Smooth muscle cell (in vitro differentiated cells): ENCODE measurements at regions not wholly inside any gene's neighbourhood (a gene's known extent, or its start where the extent isn't known, plus 50 kb on each side); places are given as distances from the start of the nearest gene placed in this dataset.

ENCODE experiments used
- DNase-seq: peaks from one replicate; lab custom pipeline; 2025; ENCODE audit not compliant: unreplicated experiment; lab: John Stamatoyannopoulos, UW
- H2AFZ ChIP-seq: fragments of 200-600 bp; sonication (generic); 2 replicates; pipeline ENCODE4 v1.6.0; 2016; ENCODE audit warnings: antibody characterized with exemption, low read depth, mild to moderate bottlenecking
- H3F3A ChIP-seq: fragments of 200-600 bp; sonication (generic); 2 replicates; pipeline ENCODE4 v1.6.0; 2017; ENCODE audit warnings: antibody characterized with exemption, low read depth
- H3K27ac ChIP-seq: fragments of 200-600 bp; sonication (generic); 2 replicates; pipeline ENCODE4 v1.5.1; 2016; ENCODE audit warnings: low read depth, mild to moderate bottlenecking
- H3K27me3 ChIP-seq: fragments of 200-600 bp; sonication (generic); 2 replicates; pipeline ENCODE4 v1.6.1; 2016; ENCODE audit warnings: low read depth, mild to moderate bottlenecking
- H3K36me3 ChIP-seq: fragments of 200-600 bp; sonication (generic); 2 replicates; pipeline ENCODE4 v1.5.1; 2016; ENCODE audit warnings: low read depth
- H3K4me1 ChIP-seq: fragments of 200-600 bp; sonication (generic); 2 replicates; pipeline ENCODE4 v1.5.1; 2016; ENCODE audit warnings: low read depth
- H3K4me2 ChIP-seq: fragments of 200-600 bp; sonication (generic); 2 replicates; pipeline ENCODE4 v1.6.0; 2016; ENCODE audit warnings: mild to moderate bottlenecking
- H3K4me3 ChIP-seq: fragments of 200-600 bp; sonication (generic); 2 replicates; pipeline ENCODE4 v1.5.1; 2016; ENCODE audit warnings: mild to moderate bottlenecking
- H3K79me2 ChIP-seq: fragments of 200-600 bp; sonication (generic); 2 replicates; pipeline ENCODE4 v1.6.0; 2016; ENCODE audit warnings: low read depth, mild to moderate bottlenecking
- H3K9ac ChIP-seq: fragments of 200-600 bp; sonication (generic); 2 replicates; pipeline ENCODE4 v1.6.0; 2016; ENCODE audit warnings: low read depth
- H3K9me3 ChIP-seq: fragments of 200-600 bp; sonication (generic); replicated peaks from 2 replicates; pipeline ENCODE4 v1.5.1; 2016; ENCODE audit warnings: low read depth
- H4K20me1 ChIP-seq: fragments of 200-600 bp; sonication (generic); 2 replicates; pipeline ENCODE4 v1.6.0; 2016; ENCODE audit warnings: low read depth
- WGBS: methylation state at CpG from one replicate; pipeline ENCODE4 v1.1.7; 2016; ENCODE audit warnings: low lambda C conversion rate; 5-methylcytosine and 5-hydroxymethylcytosine counted together
- TF ChIP-seq, protein P1 (sequence below): fragments of 200-600 bp; sonication (generic); IDR thresholded peaks from 2 replicates; pipeline ENCODE4 v1.5.1; 2017; ENCODE audit warnings: borderline replicate concordance, mild to moderate bottlenecking, antibody characterized with exemption; ENCODE audit not compliant: insufficient read depth, poor library complexity, severe bottlenecking

DNA sequence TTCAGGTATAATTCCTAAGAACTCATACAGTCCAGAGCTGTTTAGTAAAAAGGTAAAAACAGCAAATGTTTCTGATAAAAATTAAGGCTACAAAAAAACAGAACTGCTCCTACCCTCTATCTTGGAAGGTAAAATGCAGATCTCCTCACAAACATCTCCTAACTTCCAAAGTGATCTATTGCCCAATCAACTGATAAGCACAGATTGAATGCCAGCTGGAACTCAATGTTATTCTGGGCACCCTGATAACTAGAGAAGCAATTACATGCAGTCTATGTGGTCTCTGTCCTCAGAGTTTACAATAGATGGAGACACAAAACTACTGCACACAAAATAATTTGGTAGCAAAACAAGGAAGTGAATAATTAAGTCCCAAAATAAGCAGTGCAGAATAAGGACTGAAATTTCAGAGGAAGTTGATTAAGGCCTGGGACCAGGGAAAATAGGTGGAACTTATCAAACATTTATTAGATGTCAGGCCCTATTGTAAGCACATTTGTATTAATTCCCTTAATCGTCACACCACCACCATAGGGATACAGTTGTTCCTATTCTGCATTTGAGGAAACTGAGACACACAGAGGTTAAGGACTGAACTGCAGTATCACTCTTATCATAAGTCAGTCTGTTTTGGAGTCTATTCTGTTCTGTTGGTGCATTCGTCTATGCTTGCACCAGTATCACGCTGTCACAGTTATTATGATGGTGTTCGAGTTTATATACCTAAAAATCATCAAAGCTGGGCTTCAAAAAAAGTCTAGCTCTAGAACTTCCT is 102.2 kb upstream of the TARS1 start:
- WGBS, result 90% methylated on average over 4 of the region's 4 CpGs
- H4K20me1 ChIP-seq, result no peaks in the 10 kb centered on the region

DNA sequence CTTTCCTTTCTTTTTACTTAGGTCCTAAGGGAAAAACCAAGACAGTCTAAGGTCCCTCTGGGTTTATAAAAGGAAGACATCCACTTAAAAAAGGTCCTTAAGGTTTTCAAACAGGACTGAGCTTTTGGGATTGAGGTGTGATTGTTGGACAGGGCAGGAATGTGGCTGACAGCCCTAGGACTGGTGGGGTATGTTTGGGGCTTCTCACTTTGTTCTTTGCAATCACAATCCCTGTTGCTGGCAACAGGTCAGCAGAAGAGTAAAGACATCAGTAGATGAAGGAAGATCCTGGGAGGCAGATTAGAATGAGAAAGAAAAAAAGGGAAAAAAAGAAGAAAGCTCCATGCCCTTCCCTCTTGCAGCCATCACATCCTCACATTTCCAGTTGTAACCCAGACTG is 101.4 kb upstream of the TARS1 start:
- Histone ChIP-seq H2AFZ (no peak overlapping the region), H3K4me1 (peaks cover 24% of the 10 kb centered on the region), H3K36me3 (no peaks in the 10 kb centered on the region), H3K9me3 (no peaks in the 10 kb centered on the region), H3F3A (peaks cover 7% of the 10 kb centered on the region), H4K20me1 (no peaks in the 10 kb centered on the region), H3K27ac (no peak overlapping the region), H3K9ac (no peak overlapping the region), H3K79me2 (no peaks in the 10 kb centered on the region), H3K27me3 (no peaks in the 10 kb centered on the region), H3K4me2 (no peak overlapping the region), H3K4me3 (no peak overlapping the region)
- no peak for DNase-seq
- TF ChIP-seq, protein P1, sequence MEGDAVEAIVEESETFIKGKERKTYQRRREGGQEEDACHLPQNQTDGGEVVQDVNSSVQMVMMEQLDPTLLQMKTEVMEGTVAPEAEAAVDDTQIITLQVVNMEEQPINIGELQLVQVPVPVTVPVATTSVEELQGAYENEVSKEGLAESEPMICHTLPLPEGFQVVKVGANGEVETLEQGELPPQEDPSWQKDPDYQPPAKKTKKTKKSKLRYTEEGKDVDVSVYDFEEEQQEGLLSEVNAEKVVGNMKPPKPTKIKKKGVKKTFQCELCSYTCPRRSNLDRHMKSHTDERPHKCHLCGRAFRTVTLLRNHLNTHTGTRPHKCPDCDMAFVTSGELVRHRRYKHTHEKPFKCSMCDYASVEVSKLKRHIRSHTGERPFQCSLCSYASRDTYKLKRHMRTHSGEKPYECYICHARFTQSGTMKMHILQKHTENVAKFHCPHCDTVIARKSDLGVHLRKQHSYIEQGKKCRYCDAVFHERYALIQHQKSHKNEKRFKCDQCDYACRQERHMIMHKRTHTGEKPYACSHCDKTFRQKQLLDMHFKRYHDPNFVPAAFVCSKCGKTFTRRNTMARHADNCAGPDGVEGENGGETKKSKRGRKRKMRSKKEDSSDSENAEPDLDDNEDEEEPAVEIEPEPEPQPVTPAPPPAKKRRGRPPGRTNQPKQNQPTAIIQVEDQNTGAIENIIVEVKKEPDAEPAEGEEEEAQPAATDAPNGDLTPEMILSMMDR, result no peak

More for the DNA sequence above, 102.2 kb upstream of the TARS1 start:
- Histone ChIP-seq H3K4me2 (no peak overlapping the region), H3K36me3 (no peaks in the 10 kb centered on the region), H3K9me3 (no peaks in the 10 kb centered on the region), H3K79me2 (no peaks in the 10 kb centered on the region), H2AFZ (no peak overlapping the region), H3K27ac (no peak overlapping the region), H3K4me3 (no peak overlapping the region), H3K9ac (no peak overlapping the region), H3K27me3 (no peaks in the 10 kb centered on the region), H3K4me1 (peaks cover 21% of the 10 kb centered on the region), H3F3A (peaks cover 7% of the 10 kb centered on the region)
- TF ChIP-seq, protein P1, result no peak
- no peak for DNase-seq

DNA sequence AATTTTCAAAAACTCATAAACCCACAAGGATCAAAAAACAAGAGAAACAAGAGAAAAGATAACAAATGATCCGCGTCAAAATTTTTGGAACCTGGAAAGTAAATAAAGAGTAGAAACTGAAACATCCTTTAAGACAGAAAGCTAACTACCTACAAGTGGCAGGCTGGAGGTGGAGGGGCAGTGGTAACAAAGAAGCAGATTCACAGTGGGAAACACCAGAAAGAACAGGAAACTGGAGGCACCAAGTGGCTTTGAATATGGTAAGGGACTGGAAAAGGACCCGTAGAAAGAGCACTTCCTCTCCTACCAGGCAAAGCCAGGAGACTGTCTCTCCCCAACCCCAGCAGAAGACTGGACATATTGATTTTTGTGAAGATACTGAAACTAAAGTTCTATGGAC is 100.6 kb upstream of the TARS1 start:
- Histone ChIP-seq H3F3A (peaks cover 7% of the 10 kb centered on the region), H3K4me3 (no peak overlapping the region), H3K4me1 (peaks cover 24% of the 10 kb centered on the region), H3K9me3 (no peaks in the 10 kb centered on the region), H3K79me2 (no peaks in the 10 kb centered on the region), H4K20me1 (no peaks in the 10 kb centered on the region), H3K27me3 (no peaks in the 10 kb centered on the region), H3K36me3 (no peaks in the 10 kb centered on the region), H3K27ac (no peak overlapping the region), H3K4me2 (no peak overlapping the region), H3K9ac (no peak overlapping the region), H2AFZ (peak overlapping the region; percentile 54)
- 53% methylated on average over 3 of the region's 3 CpGs for WGBS
- no peak for DNase-seq
- TF ChIP-seq, protein P1, result no peak

DNA sequence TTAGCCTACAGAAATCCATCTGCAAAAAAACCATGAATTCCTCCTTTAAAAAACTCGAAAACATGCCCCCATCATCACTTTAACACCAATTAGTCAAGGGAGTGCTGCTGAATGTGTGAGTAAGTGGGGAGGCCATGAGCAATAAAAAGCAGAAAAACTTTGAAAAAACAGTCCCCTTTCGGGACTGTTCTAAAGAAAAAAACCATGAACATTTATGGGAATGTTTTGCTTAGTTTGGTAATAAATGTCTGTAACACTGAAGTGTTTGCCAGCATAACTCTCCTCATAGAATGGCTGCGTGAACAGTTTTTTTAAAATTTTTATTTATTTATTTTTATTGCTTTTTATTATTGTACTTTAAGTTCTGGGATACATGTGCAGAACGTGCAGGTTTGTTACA is 99.4 kb upstream of the TARS1 start:
- no peaks in the 10 kb centered on the region for H4K20me1 ChIP-seq
- TF ChIP-seq, protein P1, result no peak

More for the DNA sequence above, 99.4 kb upstream of the TARS1 start:
- Histone ChIP-seq H3K4me1 (peaks cover 24% of the 10 kb centered on the region), H3K27me3 (no peaks in the 10 kb centered on the region), H3K9ac (no peak overlapping the region), H3K27ac (no peak overlapping the region), H2AFZ (no peak overlapping the region), H3F3A (peaks cover 7% of the 10 kb centered on the region), H3K4me3 (no peak overlapping the region), H3K4me2 (no peak overlapping the region), H3K9me3 (no peaks in the 10 kb centered on the region), H3K79me2 (no peaks in the 10 kb centered on the region), H3K36me3 (no peaks in the 10 kb centered on the region)
- DNase-seq, result no peak
- whole genome bisulfite sequencing, result 69% methylated on average over 4 of the region's 4 CpGs
